GM10248 (cell line): ENCODE measurements at regions not wholly inside any gene's neighbourhood (a gene's known extent, or its start where the extent isn't known, plus 50 kb on each side); places are given as distances from the start of the nearest gene placed in this dataset.

Experiments
- CTCF ChIA-PET: fragments of 300-600 bp; sonication (Branson Sonifier 250); formaldehyde crosslinking; extraction: SDS; loops from one replicate; lab custom pipeline; 2021; ENCODE audit warnings: antibody characterized with exemption; lab: Yijun Ruan, JAX
- POLR2A ChIA-PET: fragments of 350-650 bp; sonication (Branson Sonifier 250); formaldehyde crosslinking; extraction: SDS; loops from one replicate; lab custom pipeline; 2020; ENCODE audit warnings: antibody characterized with exemption; lab: Yijun Ruan, JAX
- DNase-seq: peaks from one replicate; pipeline ENCODE4 v3.0.0; 2012; ENCODE audit errors: extremely low spot score
- TF ChIP-seq, protein P1 (sequence below): IDR thresholded peaks from 2 replicates; pipeline ENCODE4 v1.5.1; 2012; ENCODE audit warnings: mild to moderate bottlenecking, low read depth; ENCODE audit errors: extremely low read depth, missing control alignments, control extremely low read depth

DNA sequence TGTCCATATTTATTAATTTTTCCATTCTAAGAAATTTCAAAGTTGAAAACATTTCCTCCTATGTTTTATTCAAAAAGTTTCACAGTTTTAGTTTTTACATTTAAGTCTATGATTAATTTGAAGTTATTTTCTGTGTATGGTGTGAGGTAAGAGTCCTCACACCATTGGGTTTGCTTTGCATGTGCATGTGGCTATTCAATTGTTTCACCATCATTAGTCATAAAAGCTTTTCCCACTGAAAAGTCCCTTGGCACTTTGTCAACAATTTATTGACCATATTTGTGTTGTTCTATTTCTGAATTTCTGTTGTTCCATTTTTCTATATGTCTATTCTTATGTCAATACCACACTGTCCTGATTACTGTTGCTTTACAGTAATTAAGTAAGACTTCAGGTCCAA lies 186.5 kb downstream of the KIF18A start:
- TF ChIP-seq, protein P1, sequence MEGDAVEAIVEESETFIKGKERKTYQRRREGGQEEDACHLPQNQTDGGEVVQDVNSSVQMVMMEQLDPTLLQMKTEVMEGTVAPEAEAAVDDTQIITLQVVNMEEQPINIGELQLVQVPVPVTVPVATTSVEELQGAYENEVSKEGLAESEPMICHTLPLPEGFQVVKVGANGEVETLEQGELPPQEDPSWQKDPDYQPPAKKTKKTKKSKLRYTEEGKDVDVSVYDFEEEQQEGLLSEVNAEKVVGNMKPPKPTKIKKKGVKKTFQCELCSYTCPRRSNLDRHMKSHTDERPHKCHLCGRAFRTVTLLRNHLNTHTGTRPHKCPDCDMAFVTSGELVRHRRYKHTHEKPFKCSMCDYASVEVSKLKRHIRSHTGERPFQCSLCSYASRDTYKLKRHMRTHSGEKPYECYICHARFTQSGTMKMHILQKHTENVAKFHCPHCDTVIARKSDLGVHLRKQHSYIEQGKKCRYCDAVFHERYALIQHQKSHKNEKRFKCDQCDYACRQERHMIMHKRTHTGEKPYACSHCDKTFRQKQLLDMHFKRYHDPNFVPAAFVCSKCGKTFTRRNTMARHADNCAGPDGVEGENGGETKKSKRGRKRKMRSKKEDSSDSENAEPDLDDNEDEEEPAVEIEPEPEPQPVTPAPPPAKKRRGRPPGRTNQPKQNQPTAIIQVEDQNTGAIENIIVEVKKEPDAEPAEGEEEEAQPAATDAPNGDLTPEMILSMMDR, result no peak
- ChIA-PET POLR2A (no interaction called here), CTCF (no interaction called here)
- DNase-seq, result no peak

DNA sequence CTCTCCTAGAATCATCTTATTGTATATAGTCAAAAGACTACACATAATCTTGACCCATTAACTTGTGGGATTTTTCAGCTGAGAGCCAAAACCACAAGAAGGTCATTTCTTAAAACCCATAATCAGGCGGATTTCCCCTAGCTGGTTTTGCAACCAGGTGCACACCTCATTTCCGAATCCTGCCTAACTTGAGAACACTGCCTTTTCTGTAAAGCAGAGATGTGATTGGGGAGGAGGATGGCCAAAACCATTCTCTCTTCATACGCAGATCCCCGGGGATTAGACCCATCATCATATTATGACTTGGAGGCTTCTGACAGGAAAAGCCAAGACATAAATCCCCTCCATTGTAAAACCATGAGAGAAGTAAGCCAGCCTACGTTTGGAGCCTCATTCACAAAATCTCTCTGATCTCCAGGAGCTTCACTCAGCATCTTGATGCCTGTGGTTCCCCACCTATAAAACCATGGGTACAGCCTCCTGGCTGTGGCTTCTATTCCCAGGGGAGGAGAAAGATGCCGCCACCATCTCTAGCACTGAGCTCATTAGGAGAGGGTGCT lies 191.3 kb downstream of the KIF18A start:
- POLR2A ChIA-PET, result no interaction called here
- CTCF ChIA-PET, result interaction anchor here (1.8 kb wide), 1 partner anchor 9 kb away, joined by 5 read pairs; no protein-coding TSS in a partner anchor
- TF ChIP-seq, protein P1, result no peak
- DNase-seq, result peak; percentile 44

DNA sequence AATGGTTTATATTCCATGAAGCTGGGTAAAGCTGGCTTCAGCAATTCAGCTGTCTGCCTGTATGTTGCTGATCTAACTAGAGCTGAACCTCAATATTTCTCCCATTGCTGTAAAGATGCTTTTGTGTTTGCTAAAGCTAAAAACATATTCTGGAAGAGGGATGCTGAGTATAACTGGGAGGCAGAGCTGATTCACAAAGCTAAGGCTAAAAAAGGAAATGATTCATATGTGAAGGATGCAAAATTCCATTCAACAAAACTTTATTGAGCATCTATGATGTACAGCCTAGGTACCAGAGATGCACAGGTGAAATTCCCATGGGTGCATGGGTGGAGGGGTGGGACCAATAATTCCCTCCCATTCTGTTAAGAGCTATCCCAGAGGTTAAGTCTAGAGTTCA lies 193.9 kb downstream of the KIF18A start:
- TF ChIP-seq, protein P1, result no peak
- no peak for DNase-seq
- ChIA-PET POLR2A (no interaction called here), CTCF (interaction anchor here (1.4 kb wide), 1 partner anchor 36 kb away, joined by 4 read pairs; no protein-coding TSS in a partner anchor)

DNA sequence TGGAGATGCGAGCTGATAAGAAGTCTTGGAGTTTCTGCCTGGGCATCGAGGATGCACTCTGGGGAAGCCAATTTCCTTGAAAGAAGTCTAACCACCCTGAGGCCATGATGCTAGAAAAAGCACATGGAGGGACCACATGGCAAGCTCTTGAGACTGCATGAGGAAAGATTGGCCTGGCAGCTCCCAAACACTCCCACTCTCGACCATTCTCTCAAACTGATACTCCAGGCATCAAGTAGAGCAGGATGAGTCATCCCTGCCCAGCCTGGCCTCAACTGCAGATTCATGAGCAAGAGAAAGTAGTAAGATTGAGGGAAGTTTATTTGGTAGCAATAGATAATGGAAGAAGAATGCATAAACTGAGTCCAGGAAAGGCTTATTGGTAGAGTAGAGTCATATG lies 194.3 kb downstream of the KIF18A start:
- TF ChIP-seq, protein P1, result no peak
- CTCF ChIA-PET, result interaction anchor here (1.3 to 1.4 kb wide), 2 partner anchors 10 to 13 kb away, joined by 5 to 6 read pairs; no protein-coding TSS in a partner anchor

DNA sequence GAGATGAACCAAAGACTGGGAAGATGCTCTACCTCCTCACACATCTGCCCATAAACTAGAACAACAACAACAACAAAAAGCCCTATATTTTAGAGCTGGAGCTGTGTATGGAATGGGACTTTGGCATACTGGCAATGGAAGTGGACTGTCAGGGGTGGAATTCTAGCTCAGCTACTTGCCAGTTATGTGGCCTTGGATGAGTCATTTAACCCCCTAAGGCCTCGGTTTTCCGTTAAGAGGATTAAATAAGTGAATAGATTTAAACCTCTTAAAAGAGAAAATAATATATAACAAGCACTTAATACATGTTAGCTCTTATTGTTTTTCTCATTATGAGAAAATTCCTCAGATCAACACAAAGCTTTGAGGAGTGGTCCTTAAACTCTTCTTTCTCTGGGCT lies 195.0 kb downstream of the KIF18A start:
- DNase-seq, result no peak
- POLR2A ChIA-PET, result no interaction called here
- TF ChIP-seq, protein P1, result no peak
- CTCF ChIA-PET, result interaction anchor here (1.3 to 1.4 kb wide), 2 partner anchors 9 to 14 kb away, joined by 5 to 6 read pairs; no protein-coding TSS in a partner anchor

More for the DNA sequence above, 194.3 kb downstream of the KIF18A start:
- no peak for DNase-seq
- POLR2A ChIA-PET, result no interaction called here

DNA sequence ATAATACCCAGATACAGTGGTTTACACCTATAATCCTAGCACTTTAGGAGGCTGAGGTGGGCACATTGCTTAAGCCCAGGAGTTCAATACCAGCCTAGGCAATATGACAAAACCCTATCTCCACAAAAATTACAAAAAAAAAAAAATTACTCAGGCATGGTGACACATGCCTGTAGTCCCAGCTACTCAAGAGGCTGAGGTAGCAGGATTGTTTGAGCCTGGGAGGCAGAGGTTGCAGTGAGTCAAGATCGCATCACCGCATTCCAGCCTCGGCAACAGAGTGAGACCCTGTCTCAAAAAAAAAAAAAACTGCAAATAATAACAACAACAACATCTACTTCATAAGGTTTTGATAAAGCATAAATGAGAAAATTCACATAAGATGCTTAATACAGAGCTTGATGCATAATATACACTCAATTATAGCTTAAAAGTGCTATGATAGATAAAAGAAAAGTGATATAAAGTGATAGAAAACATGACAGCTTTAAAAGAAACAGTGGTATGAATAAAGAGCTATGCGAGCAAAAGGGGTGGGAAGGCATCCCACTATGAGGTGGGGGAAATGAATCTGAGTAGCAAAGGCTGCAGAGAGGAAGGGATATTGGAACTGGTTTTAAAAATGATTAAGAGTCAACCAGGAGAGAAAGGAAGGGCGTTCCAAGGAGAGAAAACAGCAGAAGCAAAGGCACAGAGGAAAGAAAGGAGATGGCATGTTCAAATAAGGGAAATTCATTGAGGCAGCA lies 197.6 kb downstream of the KIF18A start:
- TF ChIP-seq, protein P1, result no peak
- POLR2A ChIA-PET, result no interaction called here
- CTCF ChIA-PET, result interaction anchor here (1.3 to 1.5 kb wide), 3 partner anchors 8 to 28 kb away, joined by 3 to 4 read pairs (median 3); no protein-coding TSS in a partner anchor
- DNase-seq, result no peak
